H1 (cell line): ENCODE measurements at regions not wholly inside any gene's neighbourhood (a gene's known extent, or its start where the extent isn't known, plus 50 kb on each side); places are given as distances from the start of the nearest gene placed in this dataset.

Experiments used
- KDM1A ChIP-seq: fragments of 200-600, 300-600 bp; sonication (generic); IDR thresholded peaks from 2 replicates; pipeline ENCODE4 v1.7.1; 2016; ENCODE audit warnings: mild to moderate bottlenecking, low read length, borderline replicate concordance
- NANOG ChIP-seq: IDR thresholded peaks from 2 replicates; pipeline ENCODE4 v1.6.1; 2011; ENCODE audit warnings: low read length, low read depth, mild to moderate bottlenecking, inconsistent platforms; ENCODE audit not compliant: insufficient read depth, poor library complexity, severe bottlenecking
- SP4 ChIP-seq: IDR thresholded peaks from 2 replicates; pipeline ENCODE4 v1.6.1; 2012; ENCODE audit warnings: low read length, inconsistent platforms
- TEAD4 ChIP-seq: IDR thresholded peaks from 2 replicates; pipeline ENCODE4 v1.6.1; 2012; ENCODE audit warnings: low read depth, low read length, inconsistent platforms, mixed read lengths
- TF ChIP-seq, protein P1 (sequence below): fragments of 300-600 bp; sonication (generic); IDR thresholded peaks from 2 replicates; pipeline ENCODE4 v1.7.1; 2012; ENCODE audit warnings: low read length, moderate library complexity, mild to moderate bottlenecking, inconsistent platforms; ENCODE audit not compliant: insufficient replicate concordance

DNA sequence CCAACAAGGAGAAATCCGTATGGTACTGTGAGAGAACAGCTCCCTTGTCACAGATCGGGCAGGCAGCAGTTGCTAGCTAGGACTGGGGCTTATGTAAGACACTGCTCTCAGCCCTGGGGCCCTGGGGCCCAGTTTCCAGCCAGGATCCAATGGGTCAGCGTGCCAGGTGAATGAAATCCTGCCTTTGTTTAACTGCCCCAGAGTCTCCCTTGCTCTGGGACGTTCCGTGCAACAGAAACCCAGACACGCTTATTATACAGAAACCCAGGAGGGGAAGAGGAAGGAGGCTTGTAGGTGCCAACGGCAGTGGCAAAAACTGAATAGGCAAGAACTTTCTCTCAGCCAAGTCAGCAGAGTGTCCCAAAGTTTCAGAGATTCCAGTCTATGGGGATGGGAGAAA is 110.6 kb downstream of the DIO2 start (continued):
- TF ChIP-seq, protein P1, sequence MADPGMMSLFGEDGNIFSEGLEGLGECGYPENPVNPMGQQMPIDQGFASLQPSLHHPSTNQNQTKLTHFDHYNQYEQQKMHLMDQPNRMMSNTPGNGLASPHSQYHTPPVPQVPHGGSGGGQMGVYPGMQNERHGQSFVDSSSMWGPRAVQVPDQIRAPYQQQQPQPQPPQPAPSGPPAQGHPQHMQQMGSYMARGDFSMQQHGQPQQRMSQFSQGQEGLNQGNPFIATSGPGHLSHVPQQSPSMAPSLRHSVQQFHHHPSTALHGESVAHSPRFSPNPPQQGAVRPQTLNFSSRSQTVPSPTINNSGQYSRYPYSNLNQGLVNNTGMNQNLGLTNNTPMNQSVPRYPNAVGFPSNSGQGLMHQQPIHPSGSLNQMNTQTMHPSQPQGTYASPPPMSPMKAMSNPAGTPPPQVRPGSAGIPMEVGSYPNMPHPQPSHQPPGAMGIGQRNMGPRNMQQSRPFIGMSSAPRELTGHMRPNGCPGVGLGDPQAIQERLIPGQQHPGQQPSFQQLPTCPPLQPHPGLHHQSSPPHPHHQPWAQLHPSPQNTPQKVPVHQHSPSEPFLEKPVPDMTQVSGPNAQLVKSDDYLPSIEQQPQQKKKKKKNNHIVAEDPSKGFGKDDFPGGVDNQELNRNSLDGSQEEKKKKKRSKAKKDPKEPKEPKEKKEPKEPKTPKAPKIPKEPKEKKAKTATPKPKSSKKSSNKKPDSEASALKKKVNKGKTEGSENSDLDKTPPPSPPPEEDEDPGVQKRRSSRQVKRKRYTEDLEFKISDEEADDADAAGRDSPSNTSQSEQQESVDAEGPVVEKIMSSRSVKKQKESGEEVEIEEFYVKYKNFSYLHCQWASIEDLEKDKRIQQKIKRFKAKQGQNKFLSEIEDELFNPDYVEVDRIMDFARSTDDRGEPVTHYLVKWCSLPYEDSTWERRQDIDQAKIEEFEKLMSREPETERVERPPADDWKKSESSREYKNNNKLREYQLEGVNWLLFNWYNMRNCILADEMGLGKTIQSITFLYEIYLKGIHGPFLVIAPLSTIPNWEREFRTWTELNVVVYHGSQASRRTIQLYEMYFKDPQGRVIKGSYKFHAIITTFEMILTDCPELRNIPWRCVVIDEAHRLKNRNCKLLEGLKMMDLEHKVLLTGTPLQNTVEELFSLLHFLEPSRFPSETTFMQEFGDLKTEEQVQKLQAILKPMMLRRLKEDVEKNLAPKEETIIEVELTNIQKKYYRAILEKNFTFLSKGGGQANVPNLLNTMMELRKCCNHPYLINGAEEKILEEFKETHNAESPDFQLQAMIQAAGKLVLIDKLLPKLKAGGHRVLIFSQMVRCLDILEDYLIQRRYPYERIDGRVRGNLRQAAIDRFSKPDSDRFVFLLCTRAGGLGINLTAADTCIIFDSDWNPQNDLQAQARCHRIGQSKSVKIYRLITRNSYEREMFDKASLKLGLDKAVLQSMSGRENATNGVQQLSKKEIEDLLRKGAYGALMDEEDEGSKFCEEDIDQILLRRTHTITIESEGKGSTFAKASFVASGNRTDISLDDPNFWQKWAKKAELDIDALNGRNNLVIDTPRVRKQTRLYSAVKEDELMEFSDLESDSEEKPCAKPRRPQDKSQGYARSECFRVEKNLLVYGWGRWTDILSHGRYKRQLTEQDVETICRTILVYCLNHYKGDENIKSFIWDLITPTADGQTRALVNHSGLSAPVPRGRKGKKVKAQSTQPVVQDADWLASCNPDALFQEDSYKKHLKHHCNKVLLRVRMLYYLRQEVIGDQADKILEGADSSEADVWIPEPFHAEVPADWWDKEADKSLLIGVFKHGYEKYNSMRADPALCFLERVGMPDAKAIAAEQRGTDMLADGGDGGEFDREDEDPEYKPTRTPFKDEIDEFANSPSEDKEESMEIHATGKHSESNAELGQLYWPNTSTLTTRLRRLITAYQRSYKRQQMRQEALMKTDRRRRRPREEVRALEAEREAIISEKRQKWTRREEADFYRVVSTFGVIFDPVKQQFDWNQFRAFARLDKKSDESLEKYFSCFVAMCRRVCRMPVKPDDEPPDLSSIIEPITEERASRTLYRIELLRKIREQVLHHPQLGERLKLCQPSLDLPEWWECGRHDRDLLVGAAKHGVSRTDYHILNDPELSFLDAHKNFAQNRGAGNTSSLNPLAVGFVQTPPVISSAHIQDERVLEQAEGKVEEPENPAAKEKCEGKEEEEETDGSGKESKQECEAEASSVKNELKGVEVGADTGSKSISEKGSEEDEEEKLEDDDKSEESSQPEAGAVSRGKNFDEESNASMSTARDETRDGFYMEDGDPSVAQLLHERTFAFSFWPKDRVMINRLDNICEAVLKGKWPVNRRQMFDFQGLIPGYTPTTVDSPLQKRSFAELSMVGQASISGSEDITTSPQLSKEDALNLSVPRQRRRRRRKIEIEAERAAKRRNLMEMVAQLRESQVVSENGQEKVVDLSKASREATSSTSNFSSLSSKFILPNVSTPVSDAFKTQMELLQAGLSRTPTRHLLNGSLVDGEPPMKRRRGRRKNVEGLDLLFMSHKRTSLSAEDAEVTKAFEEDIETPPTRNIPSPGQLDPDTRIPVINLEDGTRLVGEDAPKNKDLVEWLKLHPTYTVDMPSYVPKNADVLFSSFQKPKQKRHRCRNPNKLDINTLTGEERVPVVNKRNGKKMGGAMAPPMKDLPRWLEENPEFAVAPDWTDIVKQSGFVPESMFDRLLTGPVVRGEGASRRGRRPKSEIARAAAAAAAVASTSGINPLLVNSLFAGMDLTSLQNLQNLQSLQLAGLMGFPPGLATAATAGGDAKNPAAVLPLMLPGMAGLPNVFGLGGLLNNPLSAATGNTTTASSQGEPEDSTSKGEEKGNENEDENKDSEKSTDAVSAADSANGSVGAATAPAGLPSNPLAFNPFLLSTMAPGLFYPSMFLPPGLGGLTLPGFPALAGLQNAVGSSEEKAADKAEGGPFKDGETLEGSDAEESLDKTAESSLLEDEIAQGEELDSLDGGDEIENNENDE = no peak
- no peak for TF ChIP-seq KDM1A
- no peak for TF ChIP-seq TEAD4
- TF ChIP-seq SP4 = no peak
- TF ChIP-seq NANOG = no peak
